ENCODE measurements at regions not wholly inside any gene's neighbourhood (a gene's known extent, or its start where the extent isn't known, plus 50 kb on each side); places are given as distances from the start of the nearest gene placed in this dataset.
"Not testable (repeated sequence)": the region's sequence is repeated elsewhere in the genome, so short reads cannot be mapped to it uniquely, and the experiment has no call there.

DNA sequence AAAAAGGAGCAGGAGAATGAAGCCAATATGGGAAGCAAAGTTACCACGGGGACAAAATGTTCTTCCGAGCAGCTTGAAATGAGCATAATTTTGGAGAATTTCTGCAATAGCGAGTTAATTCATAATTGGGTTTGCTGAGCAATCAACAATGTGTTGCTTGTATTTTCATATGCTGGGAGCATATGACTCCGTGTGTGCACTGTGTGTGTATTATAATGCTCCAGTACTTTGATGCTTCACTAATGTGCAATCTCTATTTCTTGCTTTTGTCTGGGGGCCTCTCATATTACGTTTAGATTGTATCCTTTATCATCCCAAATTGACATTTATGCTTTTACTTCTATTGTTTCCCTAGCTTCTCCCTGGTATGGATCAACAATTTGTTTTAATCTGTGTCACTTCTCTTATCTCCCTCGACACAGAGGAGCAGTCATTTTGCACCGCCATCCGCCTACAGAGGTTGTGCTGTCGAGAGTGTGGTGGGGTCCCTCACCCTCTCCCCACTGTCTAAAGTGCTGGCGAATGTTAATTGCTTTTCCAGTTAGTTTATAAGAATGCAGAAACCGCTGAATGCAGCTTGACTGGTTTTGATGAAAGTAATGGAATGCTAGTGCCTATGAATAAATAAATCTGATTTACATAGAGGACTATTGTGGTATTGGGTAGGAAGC lies 372.5 kb upstream of the WWC1 start:
- DNase-seq, result no peak

DNA sequence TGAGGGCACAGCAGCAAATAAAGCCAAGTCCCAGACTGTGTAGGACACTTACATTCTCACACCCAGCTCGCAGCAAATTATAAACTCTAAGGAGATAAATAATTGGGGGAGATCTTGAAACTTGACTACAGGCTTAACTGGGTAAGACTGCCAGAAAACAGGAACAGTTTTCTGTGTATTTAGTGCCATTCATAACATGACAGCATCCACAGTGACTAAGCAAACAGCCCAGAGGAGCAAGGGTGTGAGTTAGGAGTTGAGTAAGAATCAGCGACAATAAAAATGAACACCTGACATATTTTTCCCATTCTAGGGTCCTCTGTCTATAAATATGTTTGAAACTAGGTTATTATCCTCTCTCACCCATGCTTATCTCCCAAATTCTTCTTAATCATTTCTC lies 370.9 kb upstream of the WWC1 start:
- no peak for DNase-seq

- no peak for DNase-seq
Measured at GRCh38 chr5:167921796-167922195, 369.6 kb upstream of the WWC1 start.

DNA sequence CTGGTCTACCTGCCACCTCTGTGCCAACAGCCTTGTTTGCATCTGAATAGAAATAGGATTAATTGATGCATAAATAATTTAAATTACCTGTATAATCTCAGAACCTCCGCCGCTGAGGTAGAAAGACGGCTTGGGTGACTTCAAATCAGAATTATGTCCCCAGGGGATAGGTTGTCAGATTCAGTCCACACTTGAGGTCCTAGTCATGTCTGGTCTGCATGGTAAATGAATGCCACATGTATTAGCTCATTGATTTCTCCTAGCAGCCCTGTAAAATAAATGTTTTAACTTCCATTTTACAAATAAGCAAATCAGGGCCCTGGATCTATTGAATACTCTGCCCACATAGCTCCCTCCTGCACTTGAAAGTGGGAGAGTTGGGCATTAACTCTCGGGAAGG lies 368.0 kb upstream of the WWC1 start:
- DNase-seq, result no peak

DNA sequence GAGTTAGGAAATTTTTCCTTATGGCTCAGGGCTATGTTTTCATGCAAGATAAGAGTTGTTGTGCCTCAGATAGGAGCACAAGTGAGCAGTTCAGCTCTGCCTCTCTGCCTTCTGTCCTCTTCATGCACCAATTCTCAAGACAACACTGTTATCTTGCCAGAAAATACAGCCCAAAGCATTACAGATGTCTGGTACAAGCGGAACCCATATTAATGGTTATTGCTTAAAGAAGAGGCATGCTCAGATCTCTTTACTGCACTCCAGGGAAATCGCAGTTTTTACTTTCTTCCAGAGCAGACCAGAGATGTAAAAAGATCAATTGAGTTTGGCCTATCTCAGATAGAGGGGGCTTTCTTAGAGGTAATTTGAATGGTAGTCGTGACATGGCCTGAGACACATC lies 361.6 kb upstream of the WWC1 start:
- DNase-seq, result no peak

GRCh38 chr5:167934551-167934971 lies 356.9 kb upstream of the WWC1 start:
- no peak for DNase-seq

- DNase-seq, result no peak
Measured at GRCh38 chr5:167936022-167936421, 355.4 kb upstream of the WWC1 start.

DNA sequence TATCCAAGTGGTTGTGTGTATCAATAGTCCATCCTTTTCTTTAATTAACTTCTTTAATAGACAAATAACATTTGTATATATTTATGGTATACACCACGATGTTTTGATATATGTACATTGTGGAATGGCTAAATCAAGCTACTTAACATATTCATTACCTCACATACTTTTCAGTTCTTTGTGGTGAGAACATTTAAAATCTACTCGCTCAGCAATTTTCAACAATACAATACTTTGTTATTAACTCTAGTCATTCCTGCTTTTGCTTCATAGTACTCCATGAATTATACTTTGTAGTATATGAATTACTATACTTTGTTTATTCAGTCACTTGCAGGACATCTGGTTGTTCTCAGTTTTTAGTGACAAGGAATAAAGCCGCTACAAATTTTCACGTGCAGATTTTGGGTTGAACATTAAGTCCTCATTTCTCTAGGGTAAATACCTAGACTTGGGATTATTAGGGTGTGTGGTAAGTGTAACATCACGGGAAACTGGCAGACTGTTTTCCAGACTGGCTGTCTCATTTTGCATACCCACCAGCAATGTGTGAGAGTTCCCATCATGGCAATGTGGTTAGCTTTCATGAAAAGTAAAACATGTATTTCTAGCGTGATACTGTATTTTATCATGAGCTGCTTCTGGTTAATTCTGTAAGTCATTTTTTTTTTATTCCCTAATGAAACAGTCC lies 354.4 kb upstream of the WWC1 start:
- no peak for DNase-seq

DNA sequence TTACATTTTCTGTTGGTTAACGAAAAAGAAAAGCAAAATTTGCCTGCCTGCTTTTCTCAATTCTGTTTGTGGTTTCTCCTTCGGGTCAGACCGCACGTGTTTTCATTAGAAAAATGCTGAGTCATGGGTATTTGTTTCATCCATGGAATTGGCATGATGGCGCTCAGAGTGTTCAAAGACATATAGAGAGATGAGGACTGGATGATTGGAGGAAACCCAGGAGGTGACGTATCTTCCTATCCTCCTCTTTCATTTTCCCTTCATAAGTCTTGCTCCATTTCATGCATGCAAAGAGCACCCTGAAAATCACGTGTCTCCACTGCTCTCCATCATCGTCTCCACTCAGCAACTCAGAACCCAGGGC lies 353.8 kb upstream of the WWC1 start:
- DNase-seq, result no peak

GRCh38 chr5:167939686-167940085 lies 351.8 kb upstream of the WWC1 start:
- DNase-seq, result no peak

GRCh38 chr5:167940911-167941310 lies 350.5 kb upstream of the WWC1 start:
- no peak for DNase-seq

DNA sequence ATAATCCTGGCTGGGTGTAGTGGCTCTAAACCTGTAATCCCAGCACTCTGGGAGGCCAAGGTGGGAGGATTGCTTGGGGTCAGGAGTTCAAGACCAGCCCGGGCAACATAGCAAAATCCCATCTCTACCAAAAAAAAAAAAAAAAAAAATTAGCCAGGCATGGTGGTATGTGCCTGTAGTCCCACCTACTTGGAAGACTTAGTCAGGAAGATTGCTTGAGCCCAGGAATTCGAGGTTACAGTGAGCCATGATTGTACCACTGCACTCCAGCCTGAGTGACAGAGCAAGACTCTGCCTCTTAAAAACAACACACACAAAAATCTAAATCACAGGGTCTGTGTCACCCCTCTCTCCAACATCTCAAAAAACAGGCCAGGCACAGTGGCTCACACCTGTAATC lies 349.9 kb upstream of the WWC1 start:
- DNase-seq, result not testable (repeated sequence)

DNA sequence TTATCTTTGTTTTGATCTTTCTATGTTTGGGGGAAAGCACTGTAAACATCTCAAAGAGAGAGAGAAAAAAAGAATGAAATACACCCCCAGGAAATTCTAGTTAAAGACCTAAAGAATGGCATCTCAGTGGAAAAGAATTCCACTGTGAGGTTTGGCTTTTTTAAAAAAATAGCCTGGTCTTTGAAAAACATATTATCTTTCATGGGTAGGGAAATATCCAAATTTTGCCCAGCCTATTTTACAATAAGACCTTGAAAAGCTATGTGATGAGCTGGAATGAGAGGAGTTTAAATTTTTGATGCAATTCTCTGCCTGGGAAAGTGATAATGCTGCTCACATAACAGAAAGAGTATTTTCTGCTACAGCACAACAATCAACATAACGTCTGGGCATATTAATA lies 348.1 kb upstream of the WWC1 start:
- DNase-seq, result no peak

DNA sequence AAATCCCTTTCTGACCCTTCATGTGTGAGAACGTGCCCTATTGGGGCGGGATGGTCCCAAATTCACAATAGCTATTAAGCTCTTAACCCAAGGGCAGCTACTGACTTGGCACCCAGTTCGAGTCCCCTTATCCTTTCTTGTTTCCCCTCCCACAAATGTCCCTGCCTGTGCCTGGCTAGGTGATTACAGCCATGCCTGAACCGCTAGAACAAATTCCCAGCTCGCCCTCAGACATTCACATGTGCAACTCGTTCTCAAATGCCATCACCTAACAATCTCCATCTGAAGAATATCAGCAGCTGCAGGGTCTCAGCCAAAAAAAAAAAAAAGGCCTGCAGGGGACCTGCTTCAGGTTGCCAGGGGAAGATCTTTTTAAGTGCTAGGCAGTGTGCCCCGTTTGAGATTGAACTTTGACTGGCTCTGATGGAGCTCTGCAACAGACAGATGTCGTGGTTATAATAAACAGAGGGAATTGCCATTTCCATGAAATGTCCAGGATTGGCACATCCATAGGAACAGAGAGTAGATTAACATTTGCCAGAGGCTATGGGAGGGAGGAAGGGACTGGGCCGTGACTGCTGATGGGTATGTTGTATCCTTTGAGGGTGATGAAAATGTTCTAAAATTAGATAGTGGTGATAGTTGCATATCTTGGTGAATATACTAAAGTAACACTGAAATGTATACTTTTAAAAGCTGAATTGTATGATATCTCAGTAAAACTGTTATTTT lies 347.2 kb upstream of the WWC1 start:
- DNase-seq, result no peak

DNA sequence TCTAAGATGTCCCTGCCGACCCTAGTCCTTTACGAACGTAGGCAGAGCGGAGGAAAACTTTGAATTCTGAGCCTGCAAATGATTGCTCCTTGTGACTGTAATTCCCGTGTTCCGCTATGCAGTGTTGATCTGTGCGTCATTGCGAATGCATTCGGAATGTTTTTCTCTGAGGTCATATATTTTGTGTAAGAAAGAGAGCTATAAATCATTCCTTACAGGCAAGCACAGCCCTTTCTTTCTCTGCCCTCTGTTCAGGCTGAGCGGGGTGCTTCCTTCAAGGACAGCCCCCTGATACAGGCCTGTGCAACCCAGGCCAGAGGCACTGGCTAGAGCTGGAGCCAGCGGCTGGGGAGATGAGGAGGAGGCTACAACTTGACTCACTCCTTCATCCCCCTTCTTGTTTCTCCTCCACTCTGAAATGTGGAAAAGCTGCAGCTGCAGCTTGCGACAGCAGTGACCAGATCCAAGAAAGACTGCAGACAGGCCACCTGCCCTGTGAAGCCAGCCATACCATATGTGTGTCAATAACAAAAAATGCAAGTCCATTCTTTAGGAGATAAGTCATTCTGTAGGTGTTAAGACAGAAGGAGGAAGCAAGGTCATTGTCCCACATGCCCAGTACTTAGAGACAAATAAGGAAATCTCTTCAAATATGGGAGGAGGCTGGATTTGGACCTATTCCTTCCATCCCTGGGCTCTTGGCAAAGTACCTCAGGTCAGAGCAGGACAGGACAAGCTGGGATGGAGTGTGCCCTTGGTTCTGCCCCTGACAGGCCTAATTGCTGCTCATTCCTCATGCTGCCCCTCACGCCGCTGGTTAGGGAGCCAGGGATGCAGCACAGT lies 345.7 kb upstream of the WWC1 start:
- no peak for DNase-seq

DNA sequence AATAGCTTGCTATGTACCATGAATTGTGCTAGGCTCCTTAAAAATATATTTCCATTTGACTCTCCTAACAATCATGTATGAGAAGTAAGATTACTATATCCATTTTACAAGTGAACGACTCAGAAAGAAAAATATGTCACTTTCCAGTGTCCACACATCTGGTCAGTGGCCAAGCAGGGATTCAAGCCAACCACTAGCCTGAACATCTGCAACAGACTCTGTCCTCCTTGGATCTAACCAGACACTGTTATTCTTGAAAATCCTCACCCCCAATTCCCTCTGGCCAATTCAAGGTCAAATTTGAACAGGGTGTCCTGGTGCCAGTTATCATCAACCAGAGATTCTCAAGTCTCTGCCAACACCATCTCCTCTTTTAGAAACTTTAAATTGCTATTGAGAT lies 344.1 kb upstream of the WWC1 start:
- DNase-seq, result no peak

DNA sequence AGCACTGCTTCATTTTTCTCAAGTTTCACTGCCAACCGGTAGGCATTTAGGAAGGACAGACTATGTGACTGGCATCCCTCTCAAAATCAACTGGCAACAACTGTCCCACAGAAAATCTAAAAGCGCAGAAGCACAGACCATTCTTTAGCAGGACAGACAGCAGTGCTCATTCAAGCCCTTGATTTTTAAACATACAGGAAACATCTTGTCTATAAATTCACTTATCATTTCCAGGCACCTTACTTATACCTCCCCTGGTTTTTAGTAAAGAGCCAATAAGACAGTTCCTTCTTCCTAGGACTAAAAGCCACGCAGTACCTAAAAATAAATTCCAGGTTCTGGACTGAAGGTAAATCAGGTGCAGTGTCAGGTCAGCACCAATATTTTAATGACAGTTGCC lies 343.2 kb upstream of the WWC1 start:
- no peak for DNase-seq

GRCh38 chr5:167949435-167949834 lies 342.0 kb upstream of the WWC1 start:
- DNase-seq, result no peak

GRCh38 chr5:167950126-167950721 lies 341.2 kb upstream of the WWC1 start:
- no peak for DNase-seq

- DNase-seq, result no peak
Measured at GRCh38 chr5:167951116-167951515, 340.3 kb upstream of the WWC1 start.

- DNase-seq, result no peak
Measured at GRCh38 chr5:167952278-167952995, 339.0 kb upstream of the WWC1 start.

DNA sequence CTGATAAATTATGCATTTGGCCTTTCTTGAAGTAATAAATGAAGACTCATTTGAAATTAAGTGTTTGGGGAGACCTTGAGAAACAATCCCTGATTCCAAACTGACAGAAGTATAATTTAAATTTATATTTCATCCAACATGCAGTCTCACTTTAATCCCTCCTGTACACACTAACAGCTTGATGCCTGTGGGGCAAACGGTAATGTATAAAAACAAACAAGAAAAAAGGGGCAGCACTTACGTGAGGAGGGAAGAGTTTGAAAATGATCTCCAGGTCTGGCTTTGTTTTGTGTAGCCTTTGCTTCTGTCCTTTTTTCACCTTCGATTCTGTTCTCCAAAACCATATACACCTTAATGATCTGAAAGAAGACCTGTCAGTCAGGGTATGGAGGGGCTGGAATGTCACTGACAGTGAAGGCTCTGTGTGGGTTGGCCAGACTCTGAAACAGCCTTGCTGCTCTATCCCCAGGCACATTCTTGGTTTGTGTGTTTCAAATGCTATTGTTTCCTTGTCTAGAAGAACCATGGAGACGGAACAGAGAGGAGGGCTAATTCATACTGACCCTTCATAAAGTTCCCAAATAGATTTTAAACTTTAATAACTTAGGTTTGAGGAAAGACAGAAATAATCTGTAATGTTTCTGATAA lies 338.2 kb upstream of the WWC1 start:
- DNase-seq, result no peak
